ENCODE measurements at regions not wholly inside any gene's neighbourhood (a gene's known extent, or its start where the extent isn't known, plus 50 kb on each side); places are given as distances from the start of the nearest gene placed in this dataset.

DNA sequence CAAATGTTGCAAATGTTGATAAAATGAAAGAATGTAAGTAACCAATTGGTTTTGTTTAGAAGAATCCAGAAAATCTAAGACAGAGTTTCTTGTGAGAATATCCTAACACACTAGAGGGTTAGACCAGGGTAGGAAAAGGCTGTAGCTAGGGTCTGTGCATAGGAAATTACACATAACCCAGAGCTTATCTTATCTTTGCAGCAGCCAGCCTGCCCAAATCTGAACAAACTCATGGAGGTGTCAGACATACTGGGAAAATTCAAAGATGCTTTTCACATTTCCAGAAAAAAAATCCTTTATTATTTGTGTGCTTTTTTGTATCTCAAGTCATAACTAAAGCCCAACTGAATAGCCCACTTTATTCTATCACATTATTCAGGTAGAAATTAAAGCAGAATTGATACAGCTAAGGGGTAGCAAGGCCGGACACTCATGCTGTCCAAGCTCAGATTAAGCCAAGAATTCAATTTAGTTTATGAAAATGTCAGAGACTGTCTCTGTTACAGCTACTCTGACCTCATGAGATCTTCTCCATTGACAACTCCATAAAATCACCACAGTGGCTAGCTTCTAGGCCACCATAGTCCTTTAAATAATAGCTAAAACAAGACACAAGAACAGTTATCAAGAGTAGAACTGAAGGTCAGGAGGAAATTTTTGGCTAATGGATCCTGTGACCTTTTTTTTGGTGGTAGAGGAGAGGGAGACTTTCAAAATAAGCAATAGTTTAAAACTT lies 169.6 kb upstream of the RASSF8 start:
- no peak for TF ChIP-seq YY1 (IDR thresholded peaks at IDR 0.05; ENCODE audit: insufficient read depth, insufficient read length)
- no peak for TF ChIP-seq SUZ12 (IDR thresholded peaks at IDR 0.05; ENCODE audit: extremely low read depth, insufficient read depth, insufficient read length)
